ENCODE measurements at regions not wholly inside any gene's neighbourhood (a gene's known extent, or its start where the extent isn't known, plus 50 kb on each side); places are given as distances from the start of the nearest gene placed in this dataset.

- no peak for TF ChIP-seq CTCF (IDR thresholded peaks at IDR 0.05)
- H2AFZ ChIP-seq (ENCODE audit: insufficient read depth, low read depth, low read length, poor library complexity, severe bottlenecking) = no peak overlapping the region
- no peak for DNase-seq
- Mint-ChIP-seq H3K9me3 (peaks cover 0 to 10% (median 3%) of the 10 kb centered on the region in 7 donors), H3K27ac (no peak overlapping the region), H3K4me3 (no peak overlapping the region), H3K36me3 (no peaks in the 10 kb centered on the region), H3K4me1 (no peaks in the 10 kb centered on the region), H3K27me3 (ENCODE audit: low read depth in 3 of 3) (peaks cover 0 to 2% (median 0%) of the 10 kb centered on the region in 3 donors)
- intact Hi-C loops (cut with micrococcal nuclease) = no loop called here
- H3K4me1 ChIP-seq (ENCODE audit: control insufficient read depth in 1 of 2, insufficient read depth in 2 of 2, low read length in 2 of 2) = no peaks in the 10 kb centered on the region
- no CpG with 5 or more reads among the region's 1 CpG for WGBS (ENCODE audit: insufficient coverage)
- no peak overlapping the region for H3K4me2 ChIP-seq (replicated peaks; ENCODE audit: extremely low read depth, low read length, poor library complexity, severe bottlenecking)
- H3K9me3 ChIP-seq (replicated peaks in 1 of 2; ENCODE audit: control insufficient read depth in 1 of 2, insufficient read depth in 1 of 2, low read length in 2 of 2) = peaks cover 0 to 8% of the 10 kb centered on the region in 2 donors
- no peaks in the 10 kb centered on the region for H3K27me3 ChIP-seq (ENCODE audit: control insufficient read depth in 2 of 2, insufficient read depth in 2 of 2, low read length in 2 of 2)
- H3K27ac ChIP-seq (ENCODE audit: low read depth in 1 of 2, low read length in 2 of 2) = no peak overlapping the region
- no peaks in the 10 kb centered on the region for H3K36me3 ChIP-seq (replicated peaks in 1 of 2; ENCODE audit: control insufficient read depth in 1 of 2, insufficient read depth in 2 of 2, low read length in 2 of 2)
- H3K4me3 ChIP-seq (replicated peaks in 1 of 3; ENCODE audit: low read depth in 2 of 3, low read length in 3 of 3) = no peak overlapping the region
- H4K20me1 ChIP-seq (ENCODE audit: insufficient read depth, low read length) = no peaks in the 10 kb centered on the region
- H3K9ac ChIP-seq (ENCODE audit: insufficient read depth, low read length, poor library complexity, severe bottlenecking) = no peak overlapping the region
- no peaks in the 10 kb centered on the region for H3K79me2 ChIP-seq (ENCODE audit: insufficient read depth, low read length)
Observed at GRCh38 chr3:90054311-90054710, 946.9 kb downstream of the EPHA3 start.

GRCh38 chr3:90055666-90056065 lies 948.2 kb downstream of the EPHA3 start:
- Mint-ChIP-seq H3K27me3 (ENCODE audit: low read depth in 3 of 3) (peaks cover 0 to 2% (median 0%) of the 10 kb centered on the region in 3 donors), H3K9me3 (peaks cover 0 to 10% (median 2%) of the 10 kb centered on the region in 7 donors), H3K36me3 (no peaks in the 10 kb centered on the region), H3K4me3 (no peak overlapping the region), H3K27ac (no peak overlapping the region), H3K4me1 (no peaks in the 10 kb centered on the region)
- Histone ChIP-seq H3K27me3 (ENCODE audit: control insufficient read depth in 2 of 2, insufficient read depth in 2 of 2, low read length in 2 of 2) (no peaks in the 10 kb centered on the region), H3K36me3 (replicated peaks in 1 of 2; ENCODE audit: control insufficient read depth in 1 of 2, insufficient read depth in 2 of 2, low read length in 2 of 2) (no peaks in the 10 kb centered on the region), H3K9me3 (replicated peaks in 1 of 2; ENCODE audit: control insufficient read depth in 1 of 2, insufficient read depth in 1 of 2, low read length in 2 of 2) (peaks cover 0 to 5% of the 10 kb centered on the region in 2 donors), H3K9ac (ENCODE audit: insufficient read depth, low read length, poor library complexity, severe bottlenecking) (no peak overlapping the region), H3K4me3 (replicated peaks in 1 of 3; ENCODE audit: low read depth in 2 of 3, low read length in 3 of 3) (no peak overlapping the region), H3K4me2 (replicated peaks; ENCODE audit: extremely low read depth, low read length, poor library complexity, severe bottlenecking) (no peak overlapping the region), H3K27ac (ENCODE audit: low read depth in 1 of 2, low read length in 2 of 2) (no peak overlapping the region), H3K4me1 (ENCODE audit: control insufficient read depth in 1 of 2, insufficient read depth in 2 of 2, low read length in 2 of 2) (no peaks in the 10 kb centered on the region), H3K79me2 (ENCODE audit: insufficient read depth, low read length) (no peaks in the 10 kb centered on the region), H4K20me1 (ENCODE audit: insufficient read depth, low read length) (no peaks in the 10 kb centered on the region), H2AFZ (ENCODE audit: insufficient read depth, low read depth, low read length, poor library complexity, severe bottlenecking) (no peak overlapping the region)
- 71% methylated on average over 1 of the region's 2 CpGs for WGBS (ENCODE audit: insufficient coverage)
- intact Hi-C loops (cut with micrococcal nuclease) = no loop called here
- no peak for TF ChIP-seq CTCF (IDR thresholded peaks at IDR 0.05)
- no peak for DNase-seq
